ENCODE measurements at regions not wholly inside any gene's neighbourhood (a gene's known extent, or its start where the extent isn't known, plus 50 kb on each side); places are given as distances from the start of the nearest gene placed in this dataset.

DNA sequence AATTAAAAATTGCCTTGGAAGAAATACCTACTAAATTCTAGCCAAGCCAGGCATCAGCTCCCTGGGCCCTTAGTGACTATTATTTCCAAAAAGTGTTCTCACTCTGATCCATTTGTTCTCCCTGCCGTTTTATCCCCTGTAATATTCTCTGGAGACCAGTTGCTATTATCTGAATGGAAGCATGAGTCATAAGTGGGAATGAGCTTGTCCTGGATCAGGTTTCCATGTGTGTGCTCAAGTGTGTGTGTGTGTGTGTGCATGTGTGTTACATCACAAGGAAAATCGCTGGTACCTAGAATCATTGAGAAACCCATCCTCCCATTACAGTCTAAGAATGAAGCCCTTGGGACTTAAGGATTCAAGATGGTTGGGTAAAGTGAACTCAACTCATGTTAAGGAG, 130.3 kb upstream of the CXCR4 start:
- Mint-ChIP-seq H3K27me3 (ENCODE audit: low read depth in 3 of 3) (peaks cover 0 to 2% (median 1%) of the 10 kb centered on the region in 3 donors), H3K36me3 (peaks cover 0 to 2% of the 10 kb centered on the region in 2 donors), H3K9me3 (peaks cover 0 to 3% (median 0%) of the 10 kb centered on the region in 7 donors), H3K4me1 (peaks cover 37% of the 10 kb centered on the region), H3K27ac (peak overlapping the region in 2 of 7 donors; percentile 38 to 50), H3K4me3 (no peak overlapping the region)
- Histone ChIP-seq H4K20me1 (ENCODE audit: insufficient read depth, low read length) (no peaks in the 10 kb centered on the region), H2AFZ (ENCODE audit: insufficient read depth, low read depth, low read length, poor library complexity, severe bottlenecking) (no peak overlapping the region), H3K79me2 (ENCODE audit: insufficient read depth, low read length) (no peaks in the 10 kb centered on the region), H3K9me3 (replicated peaks in 1 of 2; ENCODE audit: control insufficient read depth in 1 of 2, insufficient read depth in 1 of 2, low read length in 2 of 2) (no peaks in the 10 kb centered on the region), H3K36me3 (replicated peaks in 1 of 2; ENCODE audit: control insufficient read depth in 1 of 2, insufficient read depth in 2 of 2, low read length in 2 of 2) (no peaks in the 10 kb centered on the region), H3K27ac (ENCODE audit: low read depth in 1 of 2, low read length in 2 of 2) (no peak overlapping the region), H3K4me1 (ENCODE audit: control insufficient read depth in 1 of 2, insufficient read depth in 2 of 2, low read length in 2 of 2) (peaks cover 16 to 18% of the 10 kb centered on the region in 2 donors), H3K4me2 (replicated peaks; ENCODE audit: extremely low read depth, low read length, poor library complexity, severe bottlenecking) (no peak overlapping the region), H3K9ac (ENCODE audit: insufficient read depth, low read length, poor library complexity, severe bottlenecking) (no peak overlapping the region), H3K4me3 (replicated peaks in 1 of 3; ENCODE audit: low read depth in 2 of 3, low read length in 3 of 3) (no peak overlapping the region), H3K27me3 (ENCODE audit: control insufficient read depth in 2 of 2, insufficient read depth in 2 of 2, low read length in 2 of 2) (no peaks in the 10 kb centered on the region)
- DNase-seq = no peak
- TF ChIP-seq, protein P1, sequence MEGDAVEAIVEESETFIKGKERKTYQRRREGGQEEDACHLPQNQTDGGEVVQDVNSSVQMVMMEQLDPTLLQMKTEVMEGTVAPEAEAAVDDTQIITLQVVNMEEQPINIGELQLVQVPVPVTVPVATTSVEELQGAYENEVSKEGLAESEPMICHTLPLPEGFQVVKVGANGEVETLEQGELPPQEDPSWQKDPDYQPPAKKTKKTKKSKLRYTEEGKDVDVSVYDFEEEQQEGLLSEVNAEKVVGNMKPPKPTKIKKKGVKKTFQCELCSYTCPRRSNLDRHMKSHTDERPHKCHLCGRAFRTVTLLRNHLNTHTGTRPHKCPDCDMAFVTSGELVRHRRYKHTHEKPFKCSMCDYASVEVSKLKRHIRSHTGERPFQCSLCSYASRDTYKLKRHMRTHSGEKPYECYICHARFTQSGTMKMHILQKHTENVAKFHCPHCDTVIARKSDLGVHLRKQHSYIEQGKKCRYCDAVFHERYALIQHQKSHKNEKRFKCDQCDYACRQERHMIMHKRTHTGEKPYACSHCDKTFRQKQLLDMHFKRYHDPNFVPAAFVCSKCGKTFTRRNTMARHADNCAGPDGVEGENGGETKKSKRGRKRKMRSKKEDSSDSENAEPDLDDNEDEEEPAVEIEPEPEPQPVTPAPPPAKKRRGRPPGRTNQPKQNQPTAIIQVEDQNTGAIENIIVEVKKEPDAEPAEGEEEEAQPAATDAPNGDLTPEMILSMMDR (IDR thresholded peaks at IDR 0.05) = no peak
- intact Hi-C loops (cut with micrococcal nuclease) = no loop called here
- no CpG with 5 or more reads among the region's 2 CpGs for WGBS (ENCODE audit: insufficient coverage)

DNA sequence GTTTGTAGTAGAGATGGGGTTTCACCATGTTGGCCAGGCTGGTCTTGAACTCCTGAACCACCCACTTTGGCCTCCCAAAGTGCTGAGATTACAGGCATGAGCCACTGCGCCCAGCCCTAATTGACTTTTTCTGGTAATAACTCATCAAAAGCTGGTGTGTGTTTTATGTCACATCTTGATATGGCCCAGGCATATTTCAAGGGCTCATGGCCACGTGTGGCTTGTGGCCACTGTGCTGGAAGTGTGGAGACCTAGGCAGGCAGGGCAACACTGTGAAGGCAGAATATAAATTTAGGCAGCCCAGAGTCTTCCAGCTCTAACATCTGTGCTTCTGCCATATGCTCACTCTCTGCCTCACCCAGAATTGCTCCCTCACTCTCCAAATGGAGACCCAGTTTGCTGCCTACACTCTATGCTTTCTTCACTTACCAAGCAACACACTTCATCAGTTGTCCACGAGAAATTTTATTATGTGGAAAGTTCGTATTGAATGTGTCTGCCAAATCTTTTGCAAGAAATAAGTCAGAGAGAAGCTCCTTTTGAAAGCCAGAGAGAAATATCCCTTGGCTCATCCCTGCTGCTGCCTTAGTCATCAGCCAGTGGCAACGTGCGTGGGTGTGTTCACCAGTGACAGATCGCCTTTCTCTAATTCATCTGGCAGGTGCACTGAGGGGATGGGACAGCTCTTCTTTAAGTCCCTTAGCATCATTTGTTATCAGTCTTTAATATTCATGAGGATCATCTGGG, 129.4 kb upstream of the CXCR4 start:
- H3K4me1 Mint-ChIP-seq = peaks cover 39% of the 10 kb centered on the region

More for the DNA sequence above, 129.4 kb upstream of the CXCR4 start:
- no peaks in the 10 kb centered on the region for H3K79me2 ChIP-seq (ENCODE audit: insufficient read depth, low read length)
- H3K27me3 ChIP-seq (ENCODE audit: control insufficient read depth in 2 of 2, insufficient read depth in 2 of 2, low read length in 2 of 2) = no peaks in the 10 kb centered on the region
- no peak overlapping the region for H3K9ac ChIP-seq (ENCODE audit: insufficient read depth, low read length, poor library complexity, severe bottlenecking)
- Mint-ChIP-seq H3K36me3 (peaks cover 0 to 8% of the 10 kb centered on the region in 2 donors), H3K4me3 (no peak overlapping the region), H3K27ac (peak overlapping the region in 5 of 7 donors; percentile 54 to 83 (median 77)), H3K9me3 (peaks cover 0 to 3% (median 0%) of the 10 kb centered on the region in 7 donors), H3K27me3 (ENCODE audit: low read depth in 3 of 3) (peaks cover 0 to 3% (median 2%) of the 10 kb centered on the region in 3 donors)
- TF ChIP-seq, protein P1 (IDR thresholded peaks at IDR 0.05) = no peak
- intact Hi-C loops (cut with micrococcal nuclease) = no loop called here
- H3K9me3 ChIP-seq (replicated peaks in 1 of 2; ENCODE audit: control insufficient read depth in 1 of 2, insufficient read depth in 1 of 2, low read length in 2 of 2) = no peaks in the 10 kb centered on the region
- DNase-seq = peak; percentile 53 to 76 (median 71)
- no peak overlapping the region for H2AFZ ChIP-seq (ENCODE audit: insufficient read depth, low read depth, low read length, poor library complexity, severe bottlenecking)
- peaks cover 15 to 17% of the 10 kb centered on the region in 2 donors for H3K4me1 ChIP-seq (ENCODE audit: control insufficient read depth in 1 of 2, insufficient read depth in 2 of 2, low read length in 2 of 2)
- H4K20me1 ChIP-seq (ENCODE audit: insufficient read depth, low read length) = no peaks in the 10 kb centered on the region
- no peak overlapping the region for H3K4me3 ChIP-seq (replicated peaks in 1 of 3; ENCODE audit: low read depth in 2 of 3, low read length in 3 of 3)
- H3K4me2 ChIP-seq (replicated peaks; ENCODE audit: extremely low read depth, low read length, poor library complexity, severe bottlenecking) = no peak overlapping the region
- H3K27ac ChIP-seq (ENCODE audit: low read depth in 1 of 2, low read length in 2 of 2) = peak overlapping the region in 1 of 2 donors; percentile 62
- WGBS (ENCODE audit: insufficient coverage) = 69% methylated on average over 3 of the region's 7 CpGs
- H3K36me3 ChIP-seq (replicated peaks in 1 of 2; ENCODE audit: control insufficient read depth in 1 of 2, insufficient read depth in 2 of 2, low read length in 2 of 2) = no peaks in the 10 kb centered on the region
